DOHH2 (cell line): ENCODE measurements at regions not wholly inside any gene's neighbourhood (a gene's known extent, or its start where the extent isn't known, plus 50 kb on each side); places are given as distances from the start of the nearest gene placed in this dataset.

Experiments used
- H3F3A ChIP-seq: fragments of 200-600 bp; sonication (generic), shearing (Covaris generic); 2 replicates; pipeline ENCODE4 v1.6.0; 2016; ENCODE audit warnings: antibody characterized with exemption, mild to moderate bottlenecking; ENCODE audit not compliant: control insufficient read depth, insufficient read depth
- H3K27ac ChIP-seq: fragments of 200-600 bp; sonication (generic); 2 replicates; pipeline ENCODE4 v1.5.1; 2014; ENCODE audit warnings: low read depth, mild to moderate bottlenecking, low read length, moderate library complexity
- H3K27me3 ChIP-seq: fragments of 200-600 bp; sonication (generic); 2 replicates; pipeline ENCODE4 v1.6.1; 2014; ENCODE audit warnings: mild to moderate bottlenecking, low read length, mixed read lengths; ENCODE audit not compliant: control insufficient read depth
- H3K36me3 ChIP-seq: fragments of 200-600 bp; sonication (generic); 2 replicates; pipeline ENCODE4 v1.6.1; 2014; ENCODE audit warnings: mild to moderate bottlenecking, low read length, moderate library complexity, mixed read lengths; ENCODE audit not compliant: control insufficient read depth
- H3K4me1 ChIP-seq: fragments of 200-600 bp; sonication (generic); 2 replicates; pipeline ENCODE4 v1.6.1; 2014; ENCODE audit warnings: mild to moderate bottlenecking, low read length, mixed read lengths; ENCODE audit not compliant: control insufficient read depth
- H3K4me2 ChIP-seq: fragments of 200-600 bp; sonication (generic); 2 replicates; pipeline ENCODE4 v1.6.0; 2014; ENCODE audit warnings: mild to moderate bottlenecking, low read length, moderate library complexity
- H3K4me3 ChIP-seq: fragments of 200-600 bp; sonication (generic); 2 replicates; pipeline ENCODE4 v1.5.1; 2014; ENCODE audit warnings: mild to moderate bottlenecking, low read length, mixed read lengths
- H3K79me2 ChIP-seq: fragments of 200-600 bp; sonication (generic); 2 replicates; pipeline ENCODE4 v1.6.1; 2014; ENCODE audit warnings: mild to moderate bottlenecking, low read length, mixed read lengths; ENCODE audit not compliant: control insufficient read depth
- H3K9me2 ChIP-seq: fragments of 200-600 bp; sonication (generic); replicated peaks from 2 replicates; pipeline ENCODE4 v1.6.1; 2014; ENCODE audit warnings: mild to moderate bottlenecking, low read length, mixed read lengths; ENCODE audit not compliant: control insufficient read depth
- H3K9me3 ChIP-seq: fragments of 200-600 bp; sonication (generic); 2 replicates; pipeline ENCODE4 v1.6.1; 2014; ENCODE audit warnings: antibody characterized with exemption, low read length, mixed read lengths; ENCODE audit not compliant: control insufficient read depth, insufficient read depth
- H4K20me1 ChIP-seq: fragments of 200-600 bp; sonication (generic); 2 replicates; pipeline ENCODE4 v1.6.0; 2014; ENCODE audit warnings: low read depth, mild to moderate bottlenecking, antibody characterized with exemption, low read length, moderate library complexity; ENCODE audit not compliant: control insufficient read depth, insufficient read depth
- EZH2phosphoT487 ChIP-seq: fragments of 200-600 bp; sonication (generic); IDR thresholded peaks from 2 replicates; pipeline ENCODE4 v1.6.1; 2017; ENCODE audit warnings: borderline replicate concordance, mild to moderate bottlenecking, antibody characterized with exemption, low read length, moderate library complexity, mixed read lengths
- TF ChIP-seq, protein P1 (sequence below): fragments of 200-600 bp; sonication (generic); IDR thresholded peaks from one replicate; pipeline ENCODE4 v1.5.1; 2014; ENCODE audit warnings: antibody characterized with exemption, mild to moderate bottlenecking, low read depth, low read length; ENCODE audit not compliant: poor library complexity, severe bottlenecking

DNA sequence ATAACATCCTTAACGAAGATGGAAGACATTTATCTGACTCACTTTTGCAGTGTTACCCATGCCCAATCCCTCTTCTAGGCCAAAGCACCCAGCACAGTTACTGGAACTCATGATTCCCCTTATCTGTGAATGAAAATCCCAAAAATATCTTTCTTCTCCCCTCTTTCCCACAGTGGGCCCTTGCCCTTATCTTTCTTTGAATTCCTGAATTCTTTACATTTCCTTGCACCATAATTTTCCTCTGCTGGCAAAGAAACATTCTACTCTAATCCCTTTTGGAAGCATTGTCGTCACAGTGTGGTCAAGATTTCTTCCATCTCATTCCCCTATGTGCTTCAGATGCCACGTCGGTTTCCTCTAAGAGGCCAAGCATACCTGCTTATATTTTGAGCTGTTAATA lies 135.9 kb upstream of the LIFR start:
- no peaks in the 10 kb centered on the region for H3K36me3 ChIP-seq
- H3K79me2 ChIP-seq: no peaks in the 10 kb centered on the region
- H3K27ac ChIP-seq: no peak overlapping the region
- H3K4me1 ChIP-seq: no peaks in the 10 kb centered on the region
- no peaks in the 10 kb centered on the region for H3K9me3 ChIP-seq
- H4K20me1 ChIP-seq: no peaks in the 10 kb centered on the region
- no peak overlapping the region for H3K4me3 ChIP-seq
- TF ChIP-seq, protein P1, sequence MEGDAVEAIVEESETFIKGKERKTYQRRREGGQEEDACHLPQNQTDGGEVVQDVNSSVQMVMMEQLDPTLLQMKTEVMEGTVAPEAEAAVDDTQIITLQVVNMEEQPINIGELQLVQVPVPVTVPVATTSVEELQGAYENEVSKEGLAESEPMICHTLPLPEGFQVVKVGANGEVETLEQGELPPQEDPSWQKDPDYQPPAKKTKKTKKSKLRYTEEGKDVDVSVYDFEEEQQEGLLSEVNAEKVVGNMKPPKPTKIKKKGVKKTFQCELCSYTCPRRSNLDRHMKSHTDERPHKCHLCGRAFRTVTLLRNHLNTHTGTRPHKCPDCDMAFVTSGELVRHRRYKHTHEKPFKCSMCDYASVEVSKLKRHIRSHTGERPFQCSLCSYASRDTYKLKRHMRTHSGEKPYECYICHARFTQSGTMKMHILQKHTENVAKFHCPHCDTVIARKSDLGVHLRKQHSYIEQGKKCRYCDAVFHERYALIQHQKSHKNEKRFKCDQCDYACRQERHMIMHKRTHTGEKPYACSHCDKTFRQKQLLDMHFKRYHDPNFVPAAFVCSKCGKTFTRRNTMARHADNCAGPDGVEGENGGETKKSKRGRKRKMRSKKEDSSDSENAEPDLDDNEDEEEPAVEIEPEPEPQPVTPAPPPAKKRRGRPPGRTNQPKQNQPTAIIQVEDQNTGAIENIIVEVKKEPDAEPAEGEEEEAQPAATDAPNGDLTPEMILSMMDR: no peak
- no peak for TF ChIP-seq EZH2phosphoT487
- H3K4me2 ChIP-seq: no peak overlapping the region
- no peaks in the 10 kb centered on the region for H3F3A ChIP-seq
- no peaks in the 10 kb centered on the region for H3K9me2 ChIP-seq
- H3K27me3 ChIP-seq: no peaks in the 10 kb centered on the region

DNA sequence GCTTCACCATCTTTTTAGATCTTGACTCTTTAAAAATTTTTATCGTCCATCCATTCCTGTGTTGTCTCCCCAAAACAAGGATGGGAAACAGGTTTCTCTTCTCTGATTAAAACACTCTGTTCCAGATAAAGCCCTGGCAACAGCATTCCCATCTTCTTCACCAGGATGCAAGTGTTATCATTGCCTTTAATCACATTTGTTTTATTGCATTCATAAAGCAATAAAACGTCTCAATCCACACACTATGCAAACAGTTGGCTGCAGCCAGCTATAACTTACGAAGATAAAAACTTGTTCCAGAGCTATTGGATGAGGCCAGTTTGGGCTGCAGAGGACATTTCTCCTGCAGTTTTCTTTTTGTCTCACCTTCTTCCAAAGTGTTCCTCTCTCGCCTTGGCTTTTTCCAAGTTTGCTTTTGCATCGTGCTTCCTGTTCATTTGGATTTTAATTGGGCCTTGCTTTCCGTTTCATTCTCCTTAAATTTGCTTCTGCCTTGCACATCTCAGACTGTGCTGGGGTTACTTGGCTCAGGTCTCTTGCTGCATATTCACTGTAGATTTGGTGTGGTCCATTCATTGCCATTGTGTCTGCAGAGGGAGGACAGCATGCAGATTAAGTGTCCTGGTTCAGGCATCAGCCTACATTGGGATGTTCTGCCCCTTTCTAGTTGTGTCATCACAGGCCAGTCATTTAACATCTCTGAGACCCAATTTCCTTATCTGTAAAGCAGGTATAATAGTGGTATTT lies 136.5 kb upstream of the LIFR start:
- no peak overlapping the region for H3K27ac ChIP-seq
- TF ChIP-seq, protein P1: no peak
- no peak for TF ChIP-seq EZH2phosphoT487
- H4K20me1 ChIP-seq: no peaks in the 10 kb centered on the region
- H3K4me2 ChIP-seq: no peak overlapping the region
- H3K4me3 ChIP-seq: no peak overlapping the region
- H3K79me2 ChIP-seq: no peaks in the 10 kb centered on the region
- H3K4me1 ChIP-seq: no peaks in the 10 kb centered on the region
- no peaks in the 10 kb centered on the region for H3K9me2 ChIP-seq
- H3K27me3 ChIP-seq: no peaks in the 10 kb centered on the region
- H3K36me3 ChIP-seq: no peaks in the 10 kb centered on the region
- H3F3A ChIP-seq: no peaks in the 10 kb centered on the region
- no peaks in the 10 kb centered on the region for H3K9me3 ChIP-seq

DNA sequence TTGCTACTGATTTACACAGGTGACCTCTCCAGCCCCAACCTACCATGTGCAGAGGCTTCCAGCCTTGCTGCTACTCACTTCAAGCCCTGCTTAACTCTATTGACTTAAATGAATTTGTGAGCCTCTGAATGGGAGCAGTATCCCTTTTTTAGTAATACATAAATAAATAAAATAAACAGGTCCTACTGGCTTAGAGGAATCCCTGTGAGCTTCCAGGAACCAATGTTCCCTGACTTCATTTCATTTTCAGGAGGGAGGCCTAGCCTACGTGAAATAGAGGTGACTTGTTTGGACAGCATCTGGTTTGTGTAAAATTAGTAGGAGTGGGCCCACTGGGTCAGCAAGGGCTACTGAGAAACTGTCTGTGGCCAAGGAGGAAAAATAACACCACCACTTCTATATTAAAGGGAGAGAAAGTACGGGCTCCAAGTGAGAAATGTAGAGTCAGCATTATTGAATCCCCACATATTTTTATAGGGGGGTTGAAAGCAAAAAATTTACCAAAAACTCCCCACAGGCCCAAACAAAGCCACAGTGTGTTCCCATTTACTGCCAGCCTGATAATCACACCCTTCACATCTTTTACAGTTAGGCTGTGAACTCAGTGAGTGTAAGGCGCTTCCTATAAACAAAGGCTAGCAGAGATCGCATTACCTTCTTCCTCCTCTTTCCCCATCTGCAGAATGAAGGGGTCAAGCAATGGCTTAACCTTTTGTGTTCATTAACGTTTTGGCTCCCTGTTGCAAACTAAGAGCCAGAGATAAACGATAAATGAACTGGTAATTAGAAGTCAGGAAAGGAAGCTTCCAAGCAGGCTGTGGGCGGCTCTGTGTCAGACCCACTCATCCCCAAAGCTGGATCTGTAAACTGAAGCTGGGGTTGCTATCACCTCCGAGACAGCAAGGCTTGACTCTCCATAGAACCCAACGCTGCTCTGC lies 138.8 kb upstream of the LIFR start:
- Histone ChIP-seq H3K27ac (no peak overlapping the region), H3K27me3 (no peaks in the 10 kb centered on the region), H3K4me3 (no peak overlapping the region), H3F3A (no peaks in the 10 kb centered on the region), H3K9me3 (no peaks in the 10 kb centered on the region), H3K4me1 (no peaks in the 10 kb centered on the region), H3K9me2 (no peaks in the 10 kb centered on the region), H3K79me2 (no peaks in the 10 kb centered on the region), H4K20me1 (no peaks in the 10 kb centered on the region), H3K36me3 (no peaks in the 10 kb centered on the region), H3K4me2 (no peak overlapping the region)
- no peak for TF ChIP-seq EZH2phosphoT487
- TF ChIP-seq, protein P1: no peak
